RWPE2 (cell line): ENCODE measurements at regions not wholly inside any gene's neighbourhood (a gene's known extent, or its start where the extent isn't known, plus 50 kb on each side); places are given as distances from the start of the nearest gene placed in this dataset.
"Not testable (repeated sequence)": the region's sequence is repeated elsewhere in the genome, so short reads cannot be mapped to it uniquely, and the experiment has no call there.

Experiments
- ATAC-seq: fragments of 200-7000 bp; cut with Tn5 transposase; 3 replicates; pipeline ENCODE4 v1.9.1; 2021; ENCODE audit warnings: low read depth
- DNase-seq: peaks from one replicate; pipeline ENCODE4 v3.0.0-alpha.2; 2020; ENCODE audit warnings: low spot score
- H3K27ac ChIP-seq: fragments of 450-650 bp; 2 replicates; pipeline ENCODE4 v1.5.1; 2017; ENCODE audit warnings: mild to moderate bottlenecking; ENCODE audit not compliant: poor library complexity, severe bottlenecking
- H3K27me3 ChIP-seq: fragments of 250-450 bp; sonication (Bioruptor Pico); 2 replicates; pipeline ENCODE4 v1.5.1; 2021; ENCODE audit warnings: mild to moderate bottlenecking, moderate library complexity; ENCODE audit not compliant: insufficient read depth, poor library complexity, severe bottlenecking
- H3K36me3 ChIP-seq: fragments of 250-450 bp; sonication (Bioruptor Pico); 2 replicates; pipeline ENCODE4 v1.5.1; 2020; ENCODE audit warnings: low read depth, mild to moderate bottlenecking, moderate library complexity
- H3K4me1 ChIP-seq: fragments of 250-450 bp; sonication (Bioruptor Pico); 2 replicates; pipeline ENCODE4 v1.5.1; 2021; ENCODE audit warnings: mild to moderate bottlenecking, moderate library complexity; ENCODE audit not compliant: insufficient read depth, poor library complexity, severe bottlenecking
- H3K4me3 ChIP-seq: fragments of 250-450 bp; sonication (Bioruptor Pico); 2 replicates; pipeline ENCODE4 v1.5.1; 2021; ENCODE audit warnings: mild to moderate bottlenecking, moderate library complexity; ENCODE audit not compliant: severe bottlenecking
- H3K9me3 ChIP-seq: fragments of 250-450 bp; sonication (Bioruptor Pico); 2 replicates; pipeline ENCODE4 v1.5.1; 2021; ENCODE audit warnings: mild to moderate bottlenecking, moderate library complexity; ENCODE audit not compliant: severe bottlenecking
- TF ChIP-seq, protein P1 (sequence below): fragments of 450-650 bp; IDR thresholded peaks from one replicate; pipeline ENCODE4 v1.5.1; 2017; ENCODE audit warnings: mild to moderate bottlenecking, moderate library complexity; ENCODE audit not compliant: poor library complexity, severe bottlenecking

GRCh38 chr15:38636597-38636996 is 72.0 kb upstream of the RASGRP1 start:
- no peaks in the 10 kb centered on the region for H3K4me1 ChIP-seq
- no peaks in the 10 kb centered on the region for H3K36me3 ChIP-seq
- DNase-seq (no peak), ATAC-seq (no peak)
- H3K9me3 ChIP-seq = no peaks in the 10 kb centered on the region
- H3K27me3 ChIP-seq = peaks cover 14% of the 10 kb centered on the region
- TF ChIP-seq, protein P1, sequence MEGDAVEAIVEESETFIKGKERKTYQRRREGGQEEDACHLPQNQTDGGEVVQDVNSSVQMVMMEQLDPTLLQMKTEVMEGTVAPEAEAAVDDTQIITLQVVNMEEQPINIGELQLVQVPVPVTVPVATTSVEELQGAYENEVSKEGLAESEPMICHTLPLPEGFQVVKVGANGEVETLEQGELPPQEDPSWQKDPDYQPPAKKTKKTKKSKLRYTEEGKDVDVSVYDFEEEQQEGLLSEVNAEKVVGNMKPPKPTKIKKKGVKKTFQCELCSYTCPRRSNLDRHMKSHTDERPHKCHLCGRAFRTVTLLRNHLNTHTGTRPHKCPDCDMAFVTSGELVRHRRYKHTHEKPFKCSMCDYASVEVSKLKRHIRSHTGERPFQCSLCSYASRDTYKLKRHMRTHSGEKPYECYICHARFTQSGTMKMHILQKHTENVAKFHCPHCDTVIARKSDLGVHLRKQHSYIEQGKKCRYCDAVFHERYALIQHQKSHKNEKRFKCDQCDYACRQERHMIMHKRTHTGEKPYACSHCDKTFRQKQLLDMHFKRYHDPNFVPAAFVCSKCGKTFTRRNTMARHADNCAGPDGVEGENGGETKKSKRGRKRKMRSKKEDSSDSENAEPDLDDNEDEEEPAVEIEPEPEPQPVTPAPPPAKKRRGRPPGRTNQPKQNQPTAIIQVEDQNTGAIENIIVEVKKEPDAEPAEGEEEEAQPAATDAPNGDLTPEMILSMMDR = no peak
- no peak overlapping the region for H3K27ac ChIP-seq
- no peak overlapping the region for H3K4me3 ChIP-seq

- DNase-seq (no peak), ATAC-seq (no peak)
- Histone ChIP-seq H3K27me3 (peaks cover 14% of the 10 kb centered on the region), H3K9me3 (no peaks in the 10 kb centered on the region), H3K27ac (no peak overlapping the region), H3K4me1 (no peaks in the 10 kb centered on the region), H3K4me3 (no peak overlapping the region), H3K36me3 (no peaks in the 10 kb centered on the region)
- TF ChIP-seq, protein P1 = no peak
These were observed 73.5 kb upstream of the RASGRP1 start for GRCh38 chr15:38638126-38638525.

GRCh38 chr15:38638811-38639210 is 74.2 kb upstream of the RASGRP1 start:
- no peak for DNase-seq
- Histone ChIP-seq H3K27ac (no peak overlapping the region), H3K27me3 (peaks cover 10% of the 10 kb centered on the region), H3K4me1 (no peaks in the 10 kb centered on the region), H3K36me3 (no peaks in the 10 kb centered on the region), H3K9me3 (no peaks in the 10 kb centered on the region), H3K4me3 (no peak overlapping the region)
- ATAC-seq = no peak
- TF ChIP-seq, protein P1 = no peak

GRCh38 chr15:38642689-38643270 is 78.2 kb upstream of the RASGRP1 start:
- H3K4me3 ChIP-seq = no peak overlapping the region

GRCh38 chr15:38644353-38644752 is 79.7 kb upstream of the RASGRP1 start:
- H3K27ac ChIP-seq, H3K36me3 ChIP-seq, H3K9me3 ChIP-seq, DNase-seq, H3K27me3 ChIP-seq, ATAC-seq, H3K4me3 ChIP-seq, H3K4me1 ChIP-seq: not testable (repeated sequence)

More at GRCh38 chr15:38642689-38643270, 78.2 kb upstream of the RASGRP1 start:
- Histone ChIP-seq H3K27me3 (peaks cover 10% of the 10 kb centered on the region), H3K36me3 (no peaks in the 10 kb centered on the region), H3K9me3 (no peaks in the 10 kb centered on the region), H3K4me1 (no peaks in the 10 kb centered on the region), H3K27ac (no peak overlapping the region)
- DNase-seq (no peak), ATAC-seq (no peak)
- TF ChIP-seq, protein P1 = no peak
